ENCODE measurements at regions not wholly inside any gene's neighbourhood (a gene's known extent, or its start where the extent isn't known, plus 50 kb on each side); places are given as distances from the start of the nearest gene placed in this dataset.

GRCh38 chr2:126342457-126342856 is 313.5 kb upstream of the GYPC start:
- Mint-ChIP-seq H3K4me3 (no peak overlapping the region), H3K27ac (no peak overlapping the region), H3K27me3 (no peaks in the 10 kb centered on the region), H3K9me3 (peaks cover 0 to 4% of the 10 kb centered on the region in 2 donors), H3K4me1 (ENCODE audit: low read depth in 2 of 2) (no peaks in the 10 kb centered on the region), H3K36me3 (ENCODE audit: insufficient read depth) (no peaks in the 10 kb centered on the region)
- DNase-seq = no peak
- no peak for ATAC-seq (replicated peaks)

GRCh38 chr2:126343136-126343535 is 312.8 kb upstream of the GYPC start:
- Mint-ChIP-seq H3K9me3 (peaks cover 0 to 4% of the 10 kb centered on the region in 2 donors), H3K4me1 (ENCODE audit: low read depth in 2 of 2) (no peaks in the 10 kb centered on the region), H3K4me3 (no peak overlapping the region), H3K36me3 (ENCODE audit: insufficient read depth) (no peaks in the 10 kb centered on the region), H3K27me3 (no peaks in the 10 kb centered on the region), H3K27ac (no peak overlapping the region)
- ATAC-seq (replicated peaks) = no peak
- DNase-seq = no peak

DNA sequence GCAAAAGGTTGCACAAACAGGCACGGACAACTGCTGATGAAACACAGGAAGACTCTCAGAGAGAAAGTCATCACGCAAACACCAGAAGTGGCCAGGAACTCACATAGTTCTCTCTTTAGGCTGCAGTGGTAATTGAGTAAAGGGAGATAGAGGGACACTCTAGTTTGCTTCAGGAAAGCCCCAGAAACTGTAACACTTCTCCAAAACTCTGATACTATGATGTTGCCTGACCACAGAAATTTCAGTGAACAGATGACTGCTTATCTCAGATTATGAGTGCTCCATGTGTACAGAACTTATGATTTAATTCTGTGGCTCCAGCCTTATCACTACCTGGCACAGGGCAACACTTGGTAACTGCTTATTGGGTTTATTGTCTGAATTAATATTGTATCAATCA is 311.5 kb upstream of the GYPC start:
- H3K27me3 Mint-ChIP-seq = no peaks in the 10 kb centered on the region
- no peaks in the 10 kb centered on the region for H3K9me3 Mint-ChIP-seq
- H3K4me3 Mint-ChIP-seq = no peak overlapping the region
- H3K4me1 Mint-ChIP-seq (ENCODE audit: low read depth in 2 of 2) = no peaks in the 10 kb centered on the region
- DNase-seq (no peak), ATAC-seq (replicated peaks) (no peak)
- H3K36me3 Mint-ChIP-seq (ENCODE audit: insufficient read depth) = no peaks in the 10 kb centered on the region
- H3K27ac Mint-ChIP-seq = no peak overlapping the region

GRCh38 chr2:126345691-126346090 is 310.3 kb upstream of the GYPC start:
- no peak overlapping the region for H3K27ac Mint-ChIP-seq
- no peaks in the 10 kb centered on the region for H3K27me3 Mint-ChIP-seq
- H3K36me3 Mint-ChIP-seq (ENCODE audit: insufficient read depth) = no peaks in the 10 kb centered on the region
- ATAC-seq (replicated peaks) = no peak
- no peak overlapping the region for H3K4me3 Mint-ChIP-seq
- no peaks in the 10 kb centered on the region for H3K4me1 Mint-ChIP-seq (ENCODE audit: low read depth in 2 of 2)
- no peaks in the 10 kb centered on the region for H3K9me3 Mint-ChIP-seq
- DNase-seq = no peak

GRCh38 chr2:126356631-126357030 is 299.3 kb upstream of the GYPC start:
- Mint-ChIP-seq H3K27me3 (peaks cover 0 to 11% of the 10 kb centered on the region in 2 donors), H3K27ac (no peak overlapping the region), H3K9me3 (no peaks in the 10 kb centered on the region), H3K4me3 (no peak overlapping the region), H3K36me3 (ENCODE audit: insufficient read depth) (no peaks in the 10 kb centered on the region), H3K4me1 (ENCODE audit: low read depth in 2 of 2) (no peaks in the 10 kb centered on the region)
- ATAC-seq (replicated peaks) (no peak), DNase-seq (no peak)

DNA sequence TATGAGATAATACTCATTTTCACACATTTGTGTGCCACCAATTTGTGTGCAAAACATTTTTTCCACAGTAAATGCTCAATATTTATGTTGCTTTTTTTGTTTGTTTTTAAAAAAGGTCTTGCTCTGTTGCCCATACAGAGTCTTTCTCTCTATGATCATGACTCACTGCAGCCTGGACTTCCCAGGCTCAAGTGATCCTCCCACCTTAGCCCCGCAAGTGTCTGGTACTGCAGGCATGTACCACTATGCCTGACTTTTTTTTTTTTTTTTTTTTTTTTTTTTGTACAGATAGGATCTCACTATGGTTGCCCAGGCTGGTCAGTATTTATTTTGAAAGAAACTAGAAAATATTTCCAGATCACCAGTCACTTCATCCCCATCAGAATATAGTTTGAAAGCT is 297.8 kb upstream of the GYPC start:
- ATAC-seq (replicated peaks) (no peak), DNase-seq (no peak)
- peaks cover 0 to 16% of the 10 kb centered on the region in 2 donors for H3K27me3 Mint-ChIP-seq
- no peak overlapping the region for H3K4me3 Mint-ChIP-seq
- H3K27ac Mint-ChIP-seq = no peak overlapping the region
- H3K36me3 Mint-ChIP-seq (ENCODE audit: insufficient read depth) = no peaks in the 10 kb centered on the region
- H3K9me3 Mint-ChIP-seq = no peaks in the 10 kb centered on the region
- no peaks in the 10 kb centered on the region for H3K4me1 Mint-ChIP-seq (ENCODE audit: low read depth in 2 of 2)

DNA sequence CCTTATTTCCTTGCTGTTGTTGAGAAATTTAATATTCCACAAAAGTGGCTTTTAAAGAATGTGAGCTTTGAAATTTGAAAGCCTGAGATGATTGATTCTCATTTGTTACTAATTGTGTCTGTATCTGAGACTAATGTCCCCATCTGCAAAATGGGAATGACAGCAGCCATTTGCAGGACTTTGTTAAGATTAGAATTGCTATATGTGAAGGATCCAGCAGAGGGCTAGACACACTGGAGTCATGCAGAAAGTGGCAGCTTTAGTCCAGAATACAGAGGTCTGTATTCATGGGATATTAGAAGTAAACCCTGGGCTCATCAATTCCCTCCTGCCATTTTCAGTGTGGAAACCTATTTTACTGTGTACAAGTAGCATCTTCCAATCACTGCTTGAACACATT is 296.5 kb upstream of the GYPC start:
- no peak overlapping the region for H3K4me3 Mint-ChIP-seq
- no peak overlapping the region for H3K27ac Mint-ChIP-seq
- peaks cover 0 to 27% of the 10 kb centered on the region in 2 donors for H3K27me3 Mint-ChIP-seq
- H3K36me3 Mint-ChIP-seq (ENCODE audit: insufficient read depth) = no peaks in the 10 kb centered on the region
- no peak for DNase-seq
- H3K4me1 Mint-ChIP-seq (ENCODE audit: low read depth in 2 of 2) = no peaks in the 10 kb centered on the region
- ATAC-seq (replicated peaks) = no peak
- H3K9me3 Mint-ChIP-seq = no peaks in the 10 kb centered on the region

DNA sequence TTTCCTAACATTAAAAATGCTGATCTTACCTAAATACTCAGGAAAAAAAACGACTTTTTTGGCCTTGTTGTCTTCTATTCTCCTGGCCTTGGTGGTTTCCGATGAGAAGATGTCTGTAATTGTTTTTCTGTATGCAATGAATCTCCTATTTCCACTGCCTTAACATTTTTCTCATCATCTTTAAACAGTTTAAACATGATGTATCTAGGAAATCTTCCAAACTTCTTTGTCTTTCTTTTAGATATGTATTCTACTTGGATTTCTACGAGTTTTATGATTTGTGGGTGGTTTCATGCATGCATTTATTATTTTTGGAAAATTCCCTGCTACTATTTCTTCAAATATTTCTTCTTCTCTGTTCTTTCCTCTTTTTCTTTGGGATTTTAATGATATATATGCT is 288.6 kb upstream of the GYPC start:
- no peak for ATAC-seq (replicated peaks)
- H3K36me3 Mint-ChIP-seq (ENCODE audit: insufficient read depth) = no peaks in the 10 kb centered on the region
- DNase-seq = no peak
- no peak overlapping the region for H3K4me3 Mint-ChIP-seq
- H3K27ac Mint-ChIP-seq = no peak overlapping the region
- H3K9me3 Mint-ChIP-seq = no peaks in the 10 kb centered on the region
- H3K4me1 Mint-ChIP-seq (ENCODE audit: low read depth in 2 of 2) = no peaks in the 10 kb centered on the region
- H3K27me3 Mint-ChIP-seq = peaks cover 0 to 22% of the 10 kb centered on the region in 2 donors

GRCh38 chr2:126368758-126369157 is 287.2 kb upstream of the GYPC start:
- no peak for DNase-seq
- Mint-ChIP-seq H3K36me3 (ENCODE audit: insufficient read depth) (no peaks in the 10 kb centered on the region), H3K4me1 (ENCODE audit: low read depth in 2 of 2) (no peaks in the 10 kb centered on the region), H3K27ac (no peak overlapping the region), H3K27me3 (peaks cover 0 to 19% of the 10 kb centered on the region in 2 donors), H3K9me3 (no peaks in the 10 kb centered on the region), H3K4me3 (no peak overlapping the region)
- no peak for ATAC-seq (replicated peaks)

DNA sequence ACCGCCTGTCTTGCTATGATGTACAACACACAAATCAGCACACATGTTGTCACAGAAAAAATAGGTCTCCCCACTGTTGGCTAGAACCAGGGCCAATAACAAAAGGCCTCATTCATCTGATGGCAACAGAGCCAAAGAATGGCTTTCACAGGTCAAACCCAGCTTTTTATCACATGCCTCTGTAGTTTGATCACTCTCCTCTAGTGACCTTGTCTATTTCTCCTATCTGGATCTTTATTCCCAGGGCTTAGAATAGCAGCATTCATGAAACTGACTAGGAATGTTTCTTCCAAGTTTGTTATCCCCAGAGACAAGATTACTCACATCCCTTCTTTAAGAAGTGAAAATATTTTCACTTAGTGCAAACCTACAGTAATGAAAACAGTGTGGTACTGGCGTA is 285.8 kb upstream of the GYPC start:
- no peak for DNase-seq
- Mint-ChIP-seq H3K27ac (no peak overlapping the region), H3K4me1 (ENCODE audit: low read depth in 2 of 2) (no peaks in the 10 kb centered on the region), H3K36me3 (ENCODE audit: insufficient read depth) (no peaks in the 10 kb centered on the region), H3K9me3 (no peaks in the 10 kb centered on the region), H3K4me3 (no peak overlapping the region), H3K27me3 (peaks cover 0 to 9% of the 10 kb centered on the region in 2 donors)
- no peak for ATAC-seq (replicated peaks)

GRCh38 chr2:126372406-126372805 is 283.6 kb upstream of the GYPC start:
- DNase-seq (no peak), ATAC-seq (replicated peaks) (no peak)
- H3K27ac Mint-ChIP-seq = no peak overlapping the region
- peaks cover 5 to 13% of the 10 kb centered on the region in 2 donors for H3K27me3 Mint-ChIP-seq
- H3K4me3 Mint-ChIP-seq = no peak overlapping the region
- no peaks in the 10 kb centered on the region for H3K4me1 Mint-ChIP-seq (ENCODE audit: low read depth in 2 of 2)
- peaks cover 0 to 2% of the 10 kb centered on the region in 2 donors for H3K9me3 Mint-ChIP-seq
- H3K36me3 Mint-ChIP-seq (ENCODE audit: insufficient read depth) = no peaks in the 10 kb centered on the region

GRCh38 chr2:126378176-126378575 is 277.8 kb upstream of the GYPC start:
- no peak overlapping the region for H3K27ac Mint-ChIP-seq
- H3K4me1 Mint-ChIP-seq (ENCODE audit: low read depth in 2 of 2) = no peaks in the 10 kb centered on the region
- H3K9me3 Mint-ChIP-seq = peaks cover 0 to 4% of the 10 kb centered on the region in 2 donors
- DNase-seq = no peak
- H3K27me3 Mint-ChIP-seq = peaks cover 16 to 42% of the 10 kb centered on the region in 2 donors
- H3K36me3 Mint-ChIP-seq (ENCODE audit: insufficient read depth) = no peaks in the 10 kb centered on the region
- no peak for ATAC-seq (replicated peaks)
- no peak overlapping the region for H3K4me3 Mint-ChIP-seq

GRCh38 chr2:126381091-126381490 is 274.9 kb upstream of the GYPC start:
- H3K36me3 Mint-ChIP-seq (ENCODE audit: insufficient read depth) = no peaks in the 10 kb centered on the region
- no peaks in the 10 kb centered on the region for H3K4me1 Mint-ChIP-seq (ENCODE audit: low read depth in 2 of 2)

GRCh38 chr2:126382998-126383397 is 273.0 kb upstream of the GYPC start:
- DNase-seq = no peak
- H3K36me3 Mint-ChIP-seq (ENCODE audit: insufficient read depth) = no peaks in the 10 kb centered on the region
- peaks cover 4 to 8% of the 10 kb centered on the region in 2 donors for H3K9me3 Mint-ChIP-seq
- H3K4me3 Mint-ChIP-seq = no peak overlapping the region
- no peaks in the 10 kb centered on the region for H3K4me1 Mint-ChIP-seq (ENCODE audit: low read depth in 2 of 2)
- ATAC-seq (replicated peaks) = no peak
- H3K27me3 Mint-ChIP-seq = peaks cover 6 to 33% of the 10 kb centered on the region in 2 donors
- no peak overlapping the region for H3K27ac Mint-ChIP-seq

More at GRCh38 chr2:126381091-126381490, 274.9 kb upstream of the GYPC start:
- ATAC-seq (replicated peaks) (no peak), DNase-seq (no peak)
- Mint-ChIP-seq H3K9me3 (peaks cover 0 to 4% of the 10 kb centered on the region in 2 donors), H3K27me3 (peaks cover 16 to 42% of the 10 kb centered on the region in 2 donors), H3K4me3 (no peak overlapping the region), H3K27ac (no peak overlapping the region)

DNA sequence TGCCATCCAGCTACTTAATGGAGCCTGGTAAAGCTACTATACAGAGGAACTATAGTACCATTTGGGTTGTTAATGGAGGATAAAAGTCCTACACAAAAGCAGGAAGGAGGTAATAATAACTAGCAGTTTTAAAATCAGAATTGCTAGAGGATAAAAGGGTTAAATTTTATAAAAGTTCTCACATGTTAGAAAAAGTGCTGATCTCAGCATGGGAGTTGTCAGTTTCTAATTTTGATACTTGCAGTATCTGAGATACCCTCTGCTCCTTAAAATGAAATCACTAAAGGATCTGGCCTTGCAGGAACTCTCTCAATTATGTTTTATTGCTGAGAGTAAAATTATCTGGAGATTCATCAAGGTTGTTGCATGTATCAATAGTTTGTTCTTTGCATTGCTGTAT is 272.2 kb upstream of the GYPC start:
- ATAC-seq (replicated peaks) (no peak), DNase-seq (no peak)
- no peak overlapping the region for H3K4me3 Mint-ChIP-seq
- H3K4me1 Mint-ChIP-seq (ENCODE audit: low read depth in 2 of 2) = no peaks in the 10 kb centered on the region
- H3K36me3 Mint-ChIP-seq (ENCODE audit: insufficient read depth) = no peaks in the 10 kb centered on the region
- no peak overlapping the region for H3K27ac Mint-ChIP-seq
- peaks cover 4 to 8% of the 10 kb centered on the region in 2 donors for H3K9me3 Mint-ChIP-seq
- H3K27me3 Mint-ChIP-seq = peaks cover 6 to 32% of the 10 kb centered on the region in 2 donors

Measured in effector memory CD8-positive, alpha-beta T cell (primary cell).